Right lobe of liver (tissue), 6 donors: ENCODE measurements at regions not wholly inside any gene's neighbourhood (a gene's known extent, or its start where the extent isn't known, plus 50 kb on each side); places are given as distances from the start of the nearest gene placed in this dataset.

Experiments
- ATAC-seq, 4 donors: fragments of 200-7000 bp; cut with Tn5 transposase; one replicate each; pipeline ENCODE4 v1.9.1; 2020; ENCODE audit warnings: mild to moderate bottlenecking in 4 of 4, moderate library complexity in 4 of 4
- DNase-seq, 3 donors: peaks; one replicate each; pipeline ENCODE4 v3.0.0-alpha.2; 2020
- H3K27ac ChIP-seq, 3 donors: fragments of 200-600 bp; one replicate each; pipeline ENCODE4 v1.8.0; 2022
- H3K27me3 ChIP-seq, 2 donors: fragments of 200-600 bp; one replicate each; pipeline ENCODE4 v1.8.0; 2022
- H3K36me3 ChIP-seq, 4 donors: fragments of 200-600 bp; sonication (generic) in 1 of 4; one replicate each; pipeline versions ENCODE4 v1.5.1 to v1.8.0; 2017 to 2022; ENCODE audit warnings: control low read depth in 1 of 4
- H3K4me1 ChIP-seq, 4 donors: fragments of 200-600 bp; sonication (generic) in 1 of 4; one replicate each; pipeline versions ENCODE4 v1.5.1 to v1.8.0; 2017 to 2022; ENCODE audit warnings: control low read depth in 1 of 4
- H3K4me3 ChIP-seq, 3 donors: fragments of 200-600 bp; one replicate each; pipeline ENCODE4 v1.8.0; 2022
- H3K9me3 ChIP-seq, 4 donors: fragments of 200-600 bp; sonication (generic) in 1 of 4; one replicate each; pipeline versions ENCODE4 v1.5.1 to v1.8.0; 2017 to 2022; ENCODE audit warnings: control low read depth in 1 of 4
- POLR2A ChIP-seq: fragments of 450-650 bp; IDR thresholded peaks from one replicate; pipeline ENCODE4 v1.6.1; 2017; ENCODE audit warnings: antibody characterized with exemption, mild to moderate bottlenecking
- WGBS: methylation state at CpG from one replicate; pipeline ENCODE4 v1.1.6; 2018; ENCODE audit warnings: low coverage, low lambda C conversion rate; ENCODE audit not compliant: insufficient coverage; ENCODE audit errors: missing lambda C conversion rate; 5-methylcytosine and 5-hydroxymethylcytosine counted together
- intact Hi-C, 2 donors: fragments of 100-400 bp; cut with DNase I; formaldehyde crosslinking; loops; one replicate each; pipeline versions ENCODE4 v1.11.2 to v1.14.1; 2022
- TF ChIP-seq, protein P1 (sequence below), 4 donors: fragments of 200-600 bp in 3 of 4; fragments of 450-650 bp in 1 of 4; IDR thresholded peaks; one replicate each; pipeline versions ENCODE4 v1.5.1 to v1.8.0; 2016 to 2022; ENCODE audit warnings: antibody characterized with exemption in 4 of 4, mild to moderate bottlenecking in 2 of 4
- donor health status: DM: no; HTN: yes; CAD: no.
- donor health status: DM: no; HTN: no; CAD: no.
- donor health status: DM: no; HTN: no; CAD: no.
- donor health status: DM: no; HTN: yes; CAD: no.
- donor health status: DM: no; HTN: yes; CAD: no.

DNA sequence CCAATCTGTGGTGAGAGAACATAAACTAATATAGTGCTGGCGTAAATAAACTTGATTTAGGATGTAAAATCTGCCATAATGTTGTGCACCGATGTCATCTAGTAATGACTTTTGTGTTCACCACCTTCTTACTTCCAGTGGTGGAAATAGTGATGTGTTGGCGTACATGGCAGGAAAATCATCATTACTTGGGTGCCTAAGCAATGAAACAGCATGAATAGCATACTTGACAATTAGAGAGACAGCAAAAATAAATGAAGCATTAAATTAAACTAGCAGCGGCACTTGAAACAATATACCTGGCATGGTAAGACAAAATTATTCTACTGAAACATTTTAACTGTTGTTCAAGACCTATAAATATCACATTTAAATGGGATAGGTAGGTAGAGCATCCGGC lies 73.2 kb upstream of the DSC1 start:
- WGBS = 75% methylated on average over 5 of the region's 5 CpGs
- Histone ChIP-seq H3K4me3 (no peak overlapping the region), H3K36me3 (no peaks in the 10 kb centered on the region), H3K4me1 (peaks cover 0 to 20% (median 10%) of the 10 kb centered on the region in 4 donors), H3K27ac (no peak overlapping the region), H3K27me3 (no peaks in the 10 kb centered on the region), H3K9me3 (no peaks in the 10 kb centered on the region)
- no peak for ATAC-seq
- no peak for TF ChIP-seq POLR2A
- TF ChIP-seq, protein P1, sequence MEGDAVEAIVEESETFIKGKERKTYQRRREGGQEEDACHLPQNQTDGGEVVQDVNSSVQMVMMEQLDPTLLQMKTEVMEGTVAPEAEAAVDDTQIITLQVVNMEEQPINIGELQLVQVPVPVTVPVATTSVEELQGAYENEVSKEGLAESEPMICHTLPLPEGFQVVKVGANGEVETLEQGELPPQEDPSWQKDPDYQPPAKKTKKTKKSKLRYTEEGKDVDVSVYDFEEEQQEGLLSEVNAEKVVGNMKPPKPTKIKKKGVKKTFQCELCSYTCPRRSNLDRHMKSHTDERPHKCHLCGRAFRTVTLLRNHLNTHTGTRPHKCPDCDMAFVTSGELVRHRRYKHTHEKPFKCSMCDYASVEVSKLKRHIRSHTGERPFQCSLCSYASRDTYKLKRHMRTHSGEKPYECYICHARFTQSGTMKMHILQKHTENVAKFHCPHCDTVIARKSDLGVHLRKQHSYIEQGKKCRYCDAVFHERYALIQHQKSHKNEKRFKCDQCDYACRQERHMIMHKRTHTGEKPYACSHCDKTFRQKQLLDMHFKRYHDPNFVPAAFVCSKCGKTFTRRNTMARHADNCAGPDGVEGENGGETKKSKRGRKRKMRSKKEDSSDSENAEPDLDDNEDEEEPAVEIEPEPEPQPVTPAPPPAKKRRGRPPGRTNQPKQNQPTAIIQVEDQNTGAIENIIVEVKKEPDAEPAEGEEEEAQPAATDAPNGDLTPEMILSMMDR (IDR thresholded peaks at IDR 0.05) = no peak
- intact Hi-C loops = no loop called here
- DNase-seq = no peak

DNA sequence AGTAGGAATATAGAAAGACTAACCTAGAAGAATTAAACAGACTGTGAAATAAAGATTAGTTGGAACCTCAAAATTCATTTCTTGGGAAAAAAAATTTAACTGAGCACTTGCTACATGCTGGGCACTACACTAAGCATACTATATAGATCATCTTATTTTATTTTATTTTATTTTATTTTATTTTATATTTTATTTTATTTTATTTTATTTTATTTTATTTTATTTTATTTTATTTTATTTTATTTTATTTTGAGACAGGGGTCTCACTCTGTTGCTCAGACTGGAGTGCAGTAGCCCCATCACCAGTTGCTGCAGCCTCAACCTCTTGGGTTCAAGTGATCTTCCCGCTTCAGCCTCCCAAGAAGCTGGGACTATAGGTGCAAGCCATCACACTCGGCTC lies 74.5 kb upstream of the DSC1 start:
- 80% methylated on average over 1 of the region's 2 CpGs for WGBS
- H3K36me3 ChIP-seq = no peaks in the 10 kb centered on the region
- no peaks in the 10 kb centered on the region for H3K9me3 ChIP-seq
- H3K27ac ChIP-seq = no peak overlapping the region
- H3K4me3 ChIP-seq = no peak overlapping the region
- no peak for ATAC-seq
- DNase-seq = no peak
- intact Hi-C loops = no loop called here
- H3K27me3 ChIP-seq = no peaks in the 10 kb centered on the region
- peaks cover 0 to 29% (median 9%) of the 10 kb centered on the region in 4 donors for H3K4me1 ChIP-seq
- TF ChIP-seq, protein P1 (IDR thresholded peaks at IDR 0.05) = no peak
- no peak for TF ChIP-seq POLR2A

DNA sequence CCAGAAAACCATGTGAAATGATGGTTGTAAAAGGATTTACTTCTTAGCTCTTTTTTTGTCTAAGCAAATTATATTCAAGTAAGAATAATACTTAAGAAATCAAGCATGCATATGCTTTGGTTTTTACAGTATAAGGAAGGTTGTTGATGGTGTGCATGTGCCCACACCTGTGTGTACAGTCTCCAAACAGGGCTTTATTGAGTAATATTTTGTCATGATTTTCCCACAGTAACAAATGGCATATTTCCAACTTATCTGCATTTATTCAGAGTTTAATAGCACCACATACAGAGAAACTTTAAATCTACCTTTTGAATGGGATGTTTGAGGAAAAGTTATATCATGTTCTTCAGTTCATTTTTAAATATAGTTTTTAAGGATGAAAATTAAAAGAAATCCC lies 76.5 kb upstream of the DSG1 start:
- no peaks in the 10 kb centered on the region for H3K27me3 ChIP-seq
- TF ChIP-seq, protein P1 (IDR thresholded peaks at IDR 0.05) = no peak
- no peak for TF ChIP-seq POLR2A
- no peaks in the 10 kb centered on the region for H3K36me3 ChIP-seq
- H3K9me3 ChIP-seq = no peaks in the 10 kb centered on the region
- no peak overlapping the region for H3K27ac ChIP-seq
- H3K4me1 ChIP-seq = peaks cover 0 to 40% (median 22%) of the 10 kb centered on the region in 4 donors
- ATAC-seq (no peak), DNase-seq (no peak)
- H3K4me3 ChIP-seq = no peak overlapping the region
- intact Hi-C loops = no loop called here

DNA sequence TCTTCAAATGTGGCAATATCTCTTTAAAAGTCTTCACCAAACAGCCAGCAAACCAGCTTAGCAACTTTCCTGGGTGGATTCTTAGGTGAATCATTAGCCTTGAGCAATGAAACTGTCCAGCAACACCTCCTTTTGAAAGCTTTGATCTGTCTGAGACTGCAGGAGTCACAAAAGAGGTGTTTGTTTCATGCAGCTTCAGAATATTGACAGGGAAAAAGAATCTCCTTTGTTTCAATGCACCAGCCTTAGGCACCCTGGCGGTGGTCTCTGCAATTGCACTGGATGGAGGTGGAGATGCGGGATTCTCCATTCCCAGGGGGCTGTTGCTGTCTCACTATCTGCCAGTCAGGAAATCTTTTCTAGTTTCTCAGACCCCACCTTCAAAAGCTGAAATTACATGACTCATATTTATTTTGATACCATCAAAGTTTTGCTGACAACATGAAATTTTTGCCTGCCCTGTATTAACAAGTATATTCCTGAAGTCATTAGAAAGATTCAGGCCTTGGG lies 76.0 kb upstream of the DSG1 start:
- H3K27me3 ChIP-seq = no peaks in the 10 kb centered on the region
- 29% methylated on average over 2 of the region's 2 CpGs for WGBS
- intact Hi-C loops = no loop called here
- H3K4me3 ChIP-seq = no peak overlapping the region
- no peaks in the 10 kb centered on the region for H3K36me3 ChIP-seq
- H3K27ac ChIP-seq = peak overlapping the region in 1 of 3 donors; percentile 18
- no peaks in the 10 kb centered on the region for H3K9me3 ChIP-seq
- DNase-seq = no peak
- peak; percentile 49 to 71 (median 65) for ATAC-seq
- peaks cover 0 to 40% (median 22%) of the 10 kb centered on the region in 4 donors for H3K4me1 ChIP-seq
- TF ChIP-seq, protein P1 (IDR thresholded peaks at IDR 0.05) = peak; percentile 41 to 45 (median 43)
- no peak for TF ChIP-seq POLR2A
